ENCODE measurements at regions not wholly inside any gene's neighbourhood (a gene's known extent, or its start where the extent isn't known, plus 50 kb on each side); places are given as distances from the start of the nearest gene placed in this dataset.

GRCh38 chr5:97471951-97472350 lies 288.9 kb upstream of the RIOK2 start:
- no peak overlapping the region for H3K4me3 ChIP-seq (ENCODE audit: low read depth in 1 of 3, low read length in 3 of 3)
- H3K27me3 ChIP-seq (ENCODE audit: control insufficient read depth in 4 of 4, insufficient read depth in 4 of 4, low read length in 3 of 4) = no peaks in the 10 kb centered on the region
- 92% methylated on average over 10 of the region's 10 CpGs for WGBS

More at GRCh38 chr5:97471951-97472350, 288.9 kb upstream of the RIOK2 start:
- TF ChIP-seq RXRA (IDR thresholded peaks at IDR 0.05) (no peak), REST (IDR thresholded peaks at IDR 0.05) (no peak), EGR1 (IDR thresholded peaks at IDR 0.05; ENCODE audit: low read depth in 2 of 2) (no peak), HNF4G (IDR thresholded peaks at IDR 0.05) (no peak), NR2F2 (IDR thresholded peaks at IDR 0.05) (no peak), TAF1 (conservative IDR thresholded peaks at IDR 0.05) (no peak), CTCF (IDR thresholded peaks at IDR 0.05; ENCODE audit: low read depth, low read length, missing input control) (no peak), FOXA1 (IDR thresholded peaks at IDR 0.05) (no peak), SP1 (IDR thresholded peaks at IDR 0.05) (no peak), ZBTB33 (IDR thresholded peaks at IDR 0.05) (no peak), MAX (IDR thresholded peaks at IDR 0.05) (no peak), GABPA (IDR thresholded peaks at IDR 0.05 in 1 of 2, conservative IDR thresholded peaks at IDR 0.05 in 1 of 2) (no peak), YY1 (IDR thresholded peaks at IDR 0.05) (no peak), RAD21 (IDR thresholded peaks at IDR 0.05) (no peak), HNF4A (conservative IDR thresholded peaks at IDR 0.05) (no peak)
- Histone ChIP-seq H3K27ac (ENCODE audit: low read depth in 1 of 2, low read length in 2 of 2) (no peak overlapping the region), H3K36me3 (ENCODE audit: control insufficient read depth in 4 of 4, insufficient read depth in 3 of 4, low read depth in 1 of 4, low read length in 3 of 4) (no peaks in the 10 kb centered on the region), H3K9ac (ENCODE audit: low read depth in 1 of 2, low read length in 2 of 2) (no peak overlapping the region), H3K9me3 (ENCODE audit: control insufficient read depth in 4 of 4, low read length in 3 of 4) (peaks cover 0 to 7% (median 5%) of the 10 kb centered on the region in 4 donors), H3K4me1 (ENCODE audit: control insufficient read depth in 4 of 4, insufficient read depth in 4 of 4, low read length in 3 of 4) (no peaks in the 10 kb centered on the region)
- no peak for DNase-seq (ENCODE audit: low spot score)

All from liver (tissue), 8 donors.